WTC11 (cell line): ENCODE measurements at regions not wholly inside any gene's neighbourhood (a gene's known extent, or its start where the extent isn't known, plus 50 kb on each side); places are given as distances from the start of the nearest gene placed in this dataset.

ENCODE experiments used
- CTCF ChIP-seq: fragments of 200-600 bp; IDR thresholded peaks from 2 replicates; pipeline ENCODE4 v1.8.0; 2022; ENCODE audit warnings: antibody characterized with exemption
- E2F1 ChIP-seq: sonication (generic); formaldehyde crosslinking; IDR thresholded peaks from 2 replicates; pipeline ENCODE4 v1.8.0; 2022; ENCODE audit warnings: mild to moderate bottlenecking, missing genetic modification reagents
- HMGXB4 ChIP-seq: sonication (generic); formaldehyde crosslinking; IDR thresholded peaks from 2 replicates; pipeline ENCODE4 v1.8.1; 2023; ENCODE audit warnings: mild to moderate bottlenecking, moderate library complexity, missing genetic modification reagents
- JUN ChIP-seq: sonication (generic); formaldehyde crosslinking; IDR thresholded peaks from 2 replicates; pipeline ENCODE4 v1.8.0; 2023; ENCODE audit warnings: mild to moderate bottlenecking, missing genetic modification reagents
- MAX ChIP-seq: sonication (generic); formaldehyde crosslinking; IDR thresholded peaks from 2 replicates; pipeline ENCODE4 v1.8.0; 2022; ENCODE audit warnings: mild to moderate bottlenecking, missing genetic modification reagents

- no peak for TF ChIP-seq HMGXB4 (CRISPR knock-in tag)
- no peak for TF ChIP-seq CTCF
- no peak for TF ChIP-seq MAX (CRISPR knock-in tag)
- no peak for TF ChIP-seq E2F1 (CRISPR knock-in tag)
- TF ChIP-seq JUN (CRISPR knock-in tag) = no peak
Measured at GRCh38 chr12:95603351-95604145, 52.3 kb upstream of the USP44 start.
